HepG2 (cell line): ENCODE measurements at regions not wholly inside any gene's neighbourhood (a gene's known extent, or its start where the extent isn't known, plus 50 kb on each side); places are given as distances from the start of the nearest gene placed in this dataset.
A peak's percentile ranks its signal among the peaks of the same experiment; 100 is the strongest.

ENCODE experiments used
- CREM ChIP-seq, 2 experiments: sonication (generic) in 1 of 2; formaldehyde crosslinking in 1 of 2; IDR thresholded peaks; 2 replicates each; pipeline versions ENCODE4 v1.4.0 to v1.6.1; 2016 to 2020; ENCODE audit warnings: antibody characterized with exemption in 1 of 2, mild to moderate bottlenecking in 1 of 2, missing genetic modification reagents in 1 of 2
- DNMT1 ChIP-seq: sonication (generic); formaldehyde crosslinking; IDR thresholded peaks from 2 replicates; pipeline ENCODE4 v1.5.1; 2020; ENCODE audit warnings: mild to moderate bottlenecking, missing genetic modification reagents
- ELF1 ChIP-seq: sonication (generic); formaldehyde crosslinking; IDR thresholded peaks from 2 replicates; pipeline ENCODE4 v1.4.0; 2020; ENCODE audit warnings: missing genetic modification reagents
- FOSL1 ChIP-seq: sonication (generic); formaldehyde crosslinking; IDR thresholded peaks from 2 replicates; pipeline ENCODE4 v1.9.0; 2021; ENCODE audit warnings: missing genetic modification reagents, borderline replicate concordance
- GATA4 ChIP-seq: sonication (generic); IDR thresholded peaks from 2 replicates; pipeline ENCODE4 v1.6.1; 2016; ENCODE audit warnings: antibody characterized with exemption, low read depth, borderline replicate concordance
- GATAD1 ChIP-seq: IDR thresholded peaks from 2 replicates; pipeline ENCODE4 v1.6.1; 2016; ENCODE audit warnings: missing genetic modification reagents, missing compliant biosample characterization
- KAT8 ChIP-seq: IDR thresholded peaks from 2 replicates; pipeline ENCODE4 v1.6.1; 2016; ENCODE audit warnings: missing genetic modification reagents, missing compliant biosample characterization
- MEIS1 ChIP-seq: sonication (generic); formaldehyde crosslinking; IDR thresholded peaks from 2 replicates; pipeline ENCODE4 v1.9.0; 2021; ENCODE audit warnings: mild to moderate bottlenecking, missing genetic modification reagents, moderate library complexity, borderline replicate concordance
- PHF20 ChIP-seq: sonication (generic); formaldehyde crosslinking; IDR thresholded peaks from 2 replicates; pipeline ENCODE4 v1.5.0; 2020; ENCODE audit warnings: mild to moderate bottlenecking, missing genetic modification reagents
- PRMT3 ChIP-seq: sonication (generic); formaldehyde crosslinking; IDR thresholded peaks from 2 replicates; pipeline ENCODE4 v1.8.1; 2022; ENCODE audit warnings: low read depth, mild to moderate bottlenecking, moderate library complexity, missing genetic modification reagents, borderline replicate concordance
- SALL2 ChIP-seq: sonication (generic); formaldehyde crosslinking; IDR thresholded peaks from 2 replicates; pipeline ENCODE4 v1.8.1; 2023; ENCODE audit warnings: mild to moderate bottlenecking, missing genetic modification reagents, inconsistent platforms
- SRF ChIP-seq: IDR thresholded peaks from 2 replicates; pipeline ENCODE4 v1.6.1; 2011; ENCODE audit warnings: mild to moderate bottlenecking, low read depth, low read length, moderate library complexity
- TBL1XR1 ChIP-seq: fragments of 150-350 bp; IDR thresholded peaks from 2 replicates; pipeline ENCODE4 v1.6.1; 2014; ENCODE audit warnings: borderline replicate concordance, low read length; ENCODE audit not compliant: partially characterized antibody
- THAP11 ChIP-seq: IDR thresholded peaks from 2 replicates; pipeline ENCODE4 v1.6.1; 2016; ENCODE audit warnings: missing biosample characterization, missing genetic modification reagents
- ZNF235 ChIP-seq: sonication (generic); formaldehyde crosslinking; IDR thresholded peaks from 2 replicates; pipeline ENCODE4 v1.8.1; 2023; ENCODE audit warnings: mild to moderate bottlenecking, missing genetic modification reagents, borderline replicate concordance
- ZNF574 ChIP-seq: sonication (generic); formaldehyde crosslinking; IDR thresholded peaks from 2 replicates; pipeline ENCODE4 v1.4.0; 2020; ENCODE audit warnings: missing genetic modification reagents
- ZNF720 ChIP-seq: sonication (generic); formaldehyde crosslinking; IDR thresholded peaks from 2 replicates; pipeline ENCODE4 v1.4.0; 2020; ENCODE audit warnings: missing genetic modification reagents
- TF ChIP-seq, protein P1 (sequence below): sonication (generic); formaldehyde crosslinking; IDR thresholded peaks from 2 replicates; pipeline ENCODE4 v1.5.1; 2020; ENCODE audit warnings: missing genetic modification reagents, mild to moderate bottlenecking, borderline replicate concordance
- TF ChIP-seq, protein P2 (sequence below): sonication (generic); formaldehyde crosslinking; IDR thresholded peaks from 2 replicates; pipeline ENCODE4 v1.8.1; 2023; ENCODE audit warnings: mild to moderate bottlenecking, moderate library complexity, missing genetic modification reagents
- TF ChIP-seq, protein P3 (sequence below): sonication (generic); formaldehyde crosslinking; IDR thresholded peaks from 2 replicates; pipeline ENCODE4 v1.5.0; 2020; ENCODE audit warnings: mild to moderate bottlenecking, missing genetic modification reagents, borderline replicate concordance

GRCh38 chrX:2628751-2629315 is 62.3 kb upstream of the CD99 start (continued):
- TF ChIP-seq, protein P1, sequence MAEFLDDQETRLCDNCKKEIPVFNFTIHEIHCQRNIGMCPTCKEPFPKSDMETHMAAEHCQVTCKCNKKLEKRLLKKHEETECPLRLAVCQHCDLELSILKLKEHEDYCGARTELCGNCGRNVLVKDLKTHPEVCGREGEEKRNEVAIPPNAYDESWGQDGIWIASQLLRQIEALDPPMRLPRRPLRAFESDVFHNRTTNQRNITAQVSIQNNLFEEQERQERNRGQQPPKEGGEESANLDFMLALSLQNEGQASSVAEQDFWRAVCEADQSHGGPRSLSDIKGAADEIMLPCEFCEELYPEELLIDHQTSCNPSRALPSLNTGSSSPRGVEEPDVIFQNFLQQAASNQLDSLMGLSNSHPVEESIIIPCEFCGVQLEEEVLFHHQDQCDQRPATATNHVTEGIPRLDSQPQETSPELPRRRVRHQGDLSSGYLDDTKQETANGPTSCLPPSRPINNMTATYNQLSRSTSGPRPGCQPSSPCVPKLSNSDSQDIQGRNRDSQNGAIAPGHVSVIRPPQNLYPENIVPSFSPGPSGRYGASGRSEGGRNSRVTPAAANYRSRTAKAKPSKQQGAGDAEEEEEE (CRISPR knock-in tag), result 0 out of 2 replicates have a peak, but pooled peaks have one; percentile 27
- TF ChIP-seq PHF20 (CRISPR knock-in tag), result peak; percentile 76; the same call in 1 of the 2 replicates
- TF ChIP-seq GATAD1 (CRISPR knock-in tag), result no peak
- peak; percentile 76; the same call in 1 of the 2 replicates for TF ChIP-seq KAT8 (CRISPR knock-in tag)
- no peak; the same call in 1 of the 2 replicates for TF ChIP-seq THAP11 (CRISPR knock-in tag)
- TF ChIP-seq, protein P2, sequence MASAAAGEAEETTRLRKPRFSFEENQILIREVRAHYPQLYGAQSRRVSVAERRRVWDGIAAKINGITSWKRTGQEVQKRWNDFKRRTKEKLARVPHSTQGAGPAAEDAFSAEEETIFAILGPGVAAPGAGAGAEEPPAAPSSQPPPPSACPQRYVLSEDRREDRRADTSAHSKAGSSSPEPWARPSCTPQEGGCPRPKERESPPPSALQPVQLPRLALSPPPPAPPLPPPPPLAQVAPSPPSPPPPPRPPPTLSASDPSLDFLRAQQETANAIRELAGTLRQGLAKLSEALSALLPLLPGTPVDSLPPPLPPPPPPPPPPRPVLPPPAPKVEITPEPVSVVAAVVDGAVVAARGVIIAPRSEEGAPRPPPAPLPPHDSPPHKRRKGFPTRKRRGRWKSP, result no peak
- no peak for TF ChIP-seq GATA4
- TF ChIP-seq, protein P3, sequence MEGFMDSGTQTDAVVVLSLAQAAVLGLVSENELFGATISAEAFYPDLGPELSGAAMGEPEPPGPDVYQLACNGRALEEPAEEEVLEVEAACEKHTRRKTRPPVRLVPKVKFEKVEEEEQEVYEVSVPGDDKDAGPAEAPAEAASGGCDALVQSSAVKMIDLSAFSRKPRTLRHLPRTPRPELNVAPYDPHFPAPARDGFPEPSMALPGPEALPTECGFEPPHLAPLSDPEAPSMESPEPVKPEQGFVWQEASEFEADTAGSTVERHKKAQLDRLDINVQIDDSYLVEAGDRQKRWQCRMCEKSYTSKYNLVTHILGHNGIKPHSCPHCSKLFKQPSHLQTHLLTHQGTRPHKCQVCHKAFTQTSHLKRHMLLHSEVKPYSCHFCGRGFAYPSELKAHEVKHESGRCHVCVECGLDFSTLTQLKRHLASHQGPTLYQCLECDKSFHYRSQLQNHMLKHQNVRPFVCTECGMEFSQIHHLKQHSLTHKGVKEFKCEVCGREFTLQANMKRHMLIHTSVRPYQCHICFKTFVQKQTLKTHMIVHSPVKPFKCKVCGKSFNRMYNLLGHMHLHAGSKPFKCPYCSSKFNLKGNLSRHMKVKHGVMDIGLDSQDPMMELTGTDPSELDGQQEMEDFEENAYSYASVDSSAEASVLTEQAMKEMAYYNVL (CRISPR knock-in tag), result no peak
- TF ChIP-seq CREM (IDR thresholded peaks at IDR 0.05), result peak; percentile 51; the same call in 1 of the 2 replicates
- no peak for TF ChIP-seq CREM (CRISPR knock-in tag; IDR thresholded peaks at IDR 0.05)
- TF ChIP-seq ZNF720, result no peak
- TF ChIP-seq ZNF574 (CRISPR knock-in tag), result peak; percentile 69; the same call in 1 of the 2 replicates
- no peak for TF ChIP-seq SALL2 (CRISPR knock-in tag)
- no peak for TF ChIP-seq DNMT1 (CRISPR knock-in tag)
- no peak for TF ChIP-seq FOSL1 (CRISPR knock-in tag)
- no peak for TF ChIP-seq ZNF235 (CRISPR knock-in tag)
- no peak for TF ChIP-seq PRMT3 (CRISPR knock-in tag)
- peak; percentile 80; the same call in 1 of the 2 replicates for TF ChIP-seq SRF
- no peak for TF ChIP-seq MEIS1 (CRISPR knock-in tag)
- peak; percentile 66 for TF ChIP-seq ELF1
- peak; percentile 25 for TF ChIP-seq TBL1XR1
